CD4-positive, alpha-beta T cell treated with Interleukin-1 beta for 1 hour (primary cell): ENCODE measurements at regions not wholly inside any gene's neighbourhood (a gene's known extent, or its start where the extent isn't known, plus 50 kb on each side); places are given as distances from the start of the nearest gene placed in this dataset.
"Not testable (repeated sequence)": the region's sequence is repeated elsewhere in the genome, so short reads cannot be mapped to it uniquely, and the experiment has no call there.

Experiments used
- DNase-seq, 2 donors: peaks; one replicate each; pipeline ENCODE4 v3.0.0-alpha.2; 2020 to 2022

DNA sequence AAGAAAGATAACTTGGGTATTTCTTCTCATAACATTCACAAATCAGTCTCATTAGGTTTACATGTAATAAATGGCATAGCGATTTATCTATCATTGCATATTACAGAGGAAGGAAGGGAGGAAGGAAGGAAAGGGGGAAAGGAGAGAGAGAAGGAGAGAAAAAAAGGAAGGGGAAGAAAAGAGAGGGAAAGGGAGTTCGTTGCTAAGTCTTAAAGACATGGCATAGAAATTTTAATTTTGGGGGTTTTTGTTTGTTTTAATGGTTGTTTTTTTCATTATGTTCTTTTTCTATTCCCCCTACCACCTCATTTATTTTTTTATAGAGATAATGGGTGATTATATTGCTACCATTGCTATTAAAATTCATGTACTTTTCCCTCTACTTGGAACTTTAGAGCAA lies 604.3 kb downstream of the IPMK start:
- no peak for DNase-seq

- DNase-seq = no peak
Observed at GRCh38 chr10:57661206-57661605, 606.5 kb downstream of the IPMK start.

GRCh38 chr10:57657164-57657765 lies 610.4 kb downstream of the IPMK start:
- DNase-seq = no peak

GRCh38 chr10:57654856-57655255 lies 612.8 kb downstream of the IPMK start:
- no peak for DNase-seq

GRCh38 chr10:57645108-57645507 lies 622.6 kb downstream of the IPMK start:
- DNase-seq = not testable (repeated sequence)

DNA sequence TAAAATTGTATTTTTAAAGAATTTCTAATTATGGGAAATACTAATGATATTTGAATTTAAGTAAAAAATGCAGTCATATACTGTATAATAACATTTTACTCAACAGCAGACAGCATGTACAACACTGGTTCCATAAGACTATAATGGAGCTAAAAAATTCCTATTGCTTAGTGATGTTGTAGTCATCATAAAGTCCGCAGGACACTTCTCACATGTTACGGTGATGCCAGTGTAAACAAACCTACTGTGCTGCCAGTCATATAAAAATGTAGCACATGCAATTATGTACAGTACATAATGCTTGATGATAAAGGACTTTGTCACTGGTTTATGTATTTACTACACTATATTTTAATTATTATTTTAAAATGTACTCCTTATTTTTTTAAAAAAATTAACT lies 629.3 kb downstream of the IPMK start:
- DNase-seq = no peak

GRCh38 chr10:57628592-57629284 lies 639.0 kb downstream of the IPMK start:
- no peak for DNase-seq

GRCh38 chr10:57627642-57628178 lies 640.0 kb downstream of the IPMK start:
- no peak for DNase-seq

DNA sequence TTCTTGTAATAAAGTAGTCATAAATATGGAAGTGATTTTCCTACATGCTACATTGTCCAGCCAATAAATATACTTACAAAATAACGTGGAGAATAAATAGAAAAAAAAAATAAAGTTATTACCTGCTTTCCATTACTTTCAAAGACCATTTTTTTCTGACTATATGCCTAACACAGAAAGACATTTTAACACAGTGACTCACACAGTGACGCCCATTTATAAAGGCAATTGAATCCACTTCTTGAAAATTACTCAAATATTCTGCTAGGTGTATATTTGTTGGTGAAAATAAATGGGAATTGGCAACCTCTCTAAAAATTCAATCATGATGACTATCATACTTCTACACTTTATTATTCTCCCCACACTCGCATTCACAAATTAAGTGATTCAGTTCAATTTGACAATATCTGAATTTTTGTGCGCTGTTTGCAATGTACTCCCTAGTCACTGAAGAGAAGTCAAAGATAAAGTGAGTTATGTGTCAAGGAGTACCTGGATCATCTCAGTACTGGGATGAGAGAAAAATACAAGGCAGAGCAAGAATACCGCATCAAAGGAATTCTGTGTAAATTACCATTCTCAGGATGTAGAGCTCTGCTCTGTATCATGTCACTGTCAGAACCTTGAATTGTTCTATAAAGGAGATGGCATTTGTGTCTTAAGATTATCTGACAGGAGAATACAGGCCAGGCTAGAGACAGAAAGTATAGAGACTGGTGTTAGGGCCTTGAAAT lies 642.7 kb downstream of the IPMK start:
- DNase-seq = no peak

- DNase-seq = no peak
Observed at GRCh38 chr10:57624066-57624465, 643.6 kb downstream of the IPMK start.

DNA sequence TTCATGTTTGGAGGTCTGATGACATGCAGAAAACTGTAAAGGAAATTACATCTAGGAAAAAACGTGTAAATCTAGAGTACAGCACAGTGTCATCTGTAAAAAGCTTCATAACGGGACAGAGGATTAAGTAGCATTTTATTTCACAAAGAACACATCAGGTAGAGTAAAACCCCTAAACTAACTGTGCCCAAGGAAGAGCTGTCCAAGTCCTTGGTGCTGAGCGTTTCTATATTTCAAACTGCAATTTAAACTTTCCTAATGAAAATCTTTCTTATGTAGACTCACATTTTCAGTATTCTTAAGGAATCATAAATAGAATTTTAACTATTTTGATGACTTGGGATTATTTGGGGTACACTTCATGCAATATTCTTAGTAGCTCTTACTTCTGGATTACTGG lies 646.2 kb downstream of the IPMK start:
- DNase-seq = no peak

DNA sequence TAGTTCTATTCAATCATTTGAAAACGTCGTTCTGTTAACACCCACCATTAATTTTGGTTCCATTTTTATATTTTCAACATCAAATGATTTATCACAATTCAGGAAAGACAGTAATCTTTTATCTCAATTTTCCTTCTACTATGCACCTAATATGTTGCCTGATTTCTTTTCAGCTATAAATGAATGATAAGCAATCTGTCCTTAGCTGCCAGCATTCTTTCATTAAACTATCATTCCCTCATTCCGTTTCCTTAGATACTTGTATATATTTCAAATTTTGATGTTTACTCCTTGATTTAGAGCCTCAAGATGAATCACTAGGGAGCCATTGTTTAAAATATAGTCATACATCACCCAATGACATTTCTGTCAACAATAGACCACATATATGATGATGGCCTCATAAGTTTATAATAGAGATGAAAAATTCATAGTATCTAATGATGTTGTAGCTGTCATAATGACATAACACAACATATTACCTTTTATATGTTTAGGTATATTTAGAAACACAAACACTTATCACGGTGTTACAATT lies 661.7 kb downstream of the IPMK start:
- no peak for DNase-seq

DNA sequence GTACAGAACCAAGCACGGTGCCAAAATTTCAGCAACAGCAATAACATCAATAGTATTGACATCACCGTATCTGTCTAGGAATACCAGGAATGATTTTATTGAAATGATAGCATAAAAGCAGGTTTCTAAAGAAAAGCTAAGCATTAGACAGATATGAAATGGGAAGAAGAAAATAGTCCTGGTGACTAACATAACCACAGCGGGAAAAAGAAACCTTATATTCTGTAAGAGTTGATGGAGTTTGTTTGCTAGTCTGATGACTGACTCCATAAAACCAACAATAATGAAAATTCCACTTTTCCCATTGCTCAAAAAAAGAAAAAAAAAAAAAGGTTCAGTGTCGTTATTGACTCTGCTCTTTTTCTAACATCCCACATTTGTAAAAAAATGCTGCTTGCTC lies 668.3 kb downstream of the IPMK start:
- no peak for DNase-seq

DNA sequence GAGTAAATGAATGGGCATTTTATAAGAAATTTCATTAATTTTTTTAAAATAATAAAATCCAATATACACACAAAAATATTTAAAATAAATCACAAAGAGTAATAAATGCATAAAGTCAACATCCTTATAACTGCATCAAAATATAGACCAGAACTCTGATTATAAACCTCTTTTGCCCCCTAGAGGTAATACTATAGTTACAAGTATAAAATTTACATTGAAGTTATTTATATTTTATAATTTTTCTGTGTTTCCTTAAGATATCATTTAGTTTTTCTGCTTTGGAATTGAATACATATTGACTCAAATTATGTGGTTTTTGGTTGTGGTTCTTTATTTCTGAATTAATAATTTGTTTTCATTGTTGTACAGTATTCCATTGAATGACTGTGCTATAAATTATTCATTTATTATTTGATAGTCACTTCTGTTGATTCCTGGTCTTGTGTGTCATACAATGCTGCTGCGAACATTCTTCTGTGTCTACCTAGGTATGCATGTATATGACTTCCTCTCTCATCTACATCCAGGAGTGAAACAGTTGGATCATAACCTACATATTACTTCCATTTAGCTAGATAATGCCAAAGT lies 673.6 kb downstream of the IPMK start:
- DNase-seq = no peak

- DNase-seq = no peak
Observed at GRCh38 chr10:57579926-57580325, 687.8 kb downstream of the IPMK start.

- no peak for DNase-seq
Observed at GRCh38 chr10:57562211-57562610, 705.5 kb downstream of the IPMK start.

DNA sequence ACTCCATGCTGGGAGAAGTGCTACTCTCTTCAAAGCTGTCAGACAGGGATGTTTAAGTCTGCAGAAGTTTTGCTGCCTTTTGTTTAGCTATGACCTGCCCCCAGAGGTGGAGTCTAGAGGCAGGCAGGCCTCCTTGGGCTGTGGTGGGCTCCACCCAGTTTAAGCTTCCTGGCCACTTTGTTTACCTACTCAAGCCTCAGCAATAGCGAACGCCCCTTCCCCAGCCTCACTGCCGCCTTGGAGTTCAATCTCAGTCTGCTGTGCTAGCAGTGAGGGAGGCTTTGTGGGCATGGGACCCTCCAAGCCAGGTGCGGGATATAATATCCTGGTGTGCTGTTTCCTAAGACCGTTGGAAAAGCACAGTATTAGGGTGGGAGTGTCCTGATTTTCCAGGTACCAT lies 715.9 kb downstream of the IPMK start:
- DNase-seq = not testable (repeated sequence)

- no peak for DNase-seq
Observed at GRCh38 chr10:57535306-57535705, 732.4 kb downstream of the IPMK start.

GRCh38 chr10:57513637-57514036 lies 754.1 kb downstream of the IPMK start:
- no peak for DNase-seq

- no peak for DNase-seq
Observed at GRCh38 chr10:57507788-57508187, 759.9 kb downstream of the IPMK start.

DNA sequence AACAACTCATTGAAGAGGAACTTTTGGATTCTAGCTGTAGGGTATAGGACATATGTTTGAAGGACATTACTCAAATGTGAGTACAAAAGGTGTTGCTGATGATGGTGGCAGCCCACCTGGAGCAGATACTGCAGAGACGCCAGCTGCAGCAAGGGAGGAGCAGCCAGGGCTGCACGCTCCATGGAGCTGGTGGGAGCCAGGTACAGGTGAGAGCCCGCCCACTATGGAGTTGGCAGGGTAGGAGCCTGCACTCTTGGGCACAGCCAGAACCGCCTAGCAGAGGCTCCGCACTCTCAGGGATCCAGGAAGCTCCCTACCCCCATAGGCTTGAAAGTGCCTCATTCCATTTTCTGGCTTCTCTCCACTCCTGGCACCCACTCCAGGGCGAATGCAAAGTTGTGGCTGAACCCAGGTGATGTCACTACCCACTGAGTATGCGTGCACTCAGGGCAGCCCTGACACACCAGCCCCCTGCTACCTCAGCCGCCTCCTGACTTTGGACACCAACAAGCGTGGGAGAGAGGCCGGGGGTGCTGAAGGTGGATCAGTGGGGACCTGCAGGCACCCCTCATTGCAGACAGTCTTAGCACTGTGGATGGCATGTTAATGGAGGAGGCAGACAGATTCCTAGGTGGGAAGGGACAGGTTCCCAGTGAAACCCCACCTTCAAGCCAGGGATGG lies 761.1 kb downstream of the IPMK start:
- DNase-seq = no peak

- DNase-seq = no peak
Observed at GRCh38 chr10:57494486-57494885, 773.2 kb downstream of the IPMK start.

DNA sequence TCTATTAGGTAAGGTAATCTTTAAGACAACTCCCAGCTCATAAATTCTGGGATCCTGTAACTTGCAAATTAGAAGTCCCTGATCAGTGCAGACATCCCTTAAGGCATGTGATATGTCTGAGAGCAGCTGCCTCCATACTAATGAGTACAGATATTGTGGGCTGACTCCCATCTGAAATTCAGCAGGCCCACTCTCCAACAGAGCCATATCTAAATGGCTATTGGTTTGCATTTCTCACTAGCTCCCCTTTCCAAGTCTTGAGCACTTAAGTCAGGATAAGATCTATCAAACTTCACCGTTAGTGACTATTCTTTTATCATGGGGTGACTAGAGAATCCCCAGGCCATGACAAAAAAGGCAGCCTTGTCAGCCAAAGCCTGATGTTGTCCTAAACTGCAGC lies 785.4 kb downstream of the IPMK start:
- DNase-seq = no peak
